ENCODE measurements at regions not wholly inside any gene's neighbourhood (a gene's known extent, or its start where the extent isn't known, plus 50 kb on each side); places are given as distances from the start of the nearest gene placed in this dataset.
"Not testable (repeated sequence)": the region's sequence is repeated elsewhere in the genome, so short reads cannot be mapped to it uniquely, and the experiment has no call there.

GRCh38 chr4:190118519-190118918 is 54.2 kb downstream of the DBET start:
- not testable (repeated sequence) for ATAC-seq (ENCODE audit: low read depth); H3K27me3 Mint-ChIP-seq; H3K9me3 Mint-ChIP-seq; DNase-seq (ENCODE audit: low spot score in 2 of 2); H3K36me3 Mint-ChIP-seq; H3K27ac Mint-ChIP-seq; H3K4me3 Mint-ChIP-seq; H3K4me1 Mint-ChIP-seq

GRCh38 chr4:190119474-190119873 is 54.1 kb upstream of the DUX4 start:
- H3K4me3 Mint-ChIP-seq; H3K4me1 Mint-ChIP-seq; H3K36me3 Mint-ChIP-seq; ATAC-seq (ENCODE audit: low read depth); H3K27me3 Mint-ChIP-seq; DNase-seq (ENCODE audit: low spot score in 2 of 2); H3K27ac Mint-ChIP-seq; H3K9me3 Mint-ChIP-seq: not testable (repeated sequence)

- peak; percentile 50 for ATAC-seq (ENCODE audit: low read depth)
- not testable (repeated sequence) for H3K27me3 Mint-ChIP-seq; H3K9me3 Mint-ChIP-seq; H3K36me3 Mint-ChIP-seq; H3K4me1 Mint-ChIP-seq; DNase-seq (ENCODE audit: low spot score in 2 of 2); H3K4me3 Mint-ChIP-seq; H3K27ac Mint-ChIP-seq
These were observed 53.5 kb upstream of the DUX4 start for GRCh38 chr4:190120111-190120514.

- peak; percentile 53 for ATAC-seq (ENCODE audit: low read depth)
- DNase-seq (ENCODE audit: low spot score in 2 of 2); H3K27ac Mint-ChIP-seq: not testable (repeated sequence)
These were observed 53.0 kb upstream of the DUX4 start for GRCh38 chr4:190120537-190121001.

GRCh38 chr4:190121076-190121671 is 52.4 kb upstream of the DUX4 start:
- H3K36me3 Mint-ChIP-seq: not testable (repeated sequence)

More at GRCh38 chr4:190120537-190121001, 53.0 kb upstream of the DUX4 start:
- H3K9me3 Mint-ChIP-seq, H3K36me3 Mint-ChIP-seq, H3K27me3 Mint-ChIP-seq, H3K4me1 Mint-ChIP-seq, H3K4me3 Mint-ChIP-seq: not testable (repeated sequence)

GRCh38 chr4:190121759-190122158 is 51.8 kb upstream of the DUX4 start:
- no peak overlapping the region for H3K4me3 Mint-ChIP-seq
- peaks cover 2% of the 10 kb centered on the region for H3K9me3 Mint-ChIP-seq
- H3K4me1 Mint-ChIP-seq: no peaks in the 10 kb centered on the region
- no peaks in the 10 kb centered on the region for H3K36me3 Mint-ChIP-seq
- no peak for ATAC-seq (ENCODE audit: low read depth)
- no peak for DNase-seq (ENCODE audit: low spot score in 2 of 2)
- no peaks in the 10 kb centered on the region for H3K27me3 Mint-ChIP-seq
- no peak overlapping the region for H3K27ac Mint-ChIP-seq

More at GRCh38 chr4:190121076-190121671, 52.4 kb upstream of the DUX4 start:
- ATAC-seq (ENCODE audit: low read depth); H3K9me3 Mint-ChIP-seq; DNase-seq (ENCODE audit: low spot score in 2 of 2); H3K4me1 Mint-ChIP-seq; H3K4me3 Mint-ChIP-seq; H3K27ac Mint-ChIP-seq; H3K27me3 Mint-ChIP-seq: not testable (repeated sequence)

GRCh38 chr4:190122161-190123142 is 51.1 kb upstream of the DUX4 start:
- not testable (repeated sequence) for H3K9me3 Mint-ChIP-seq; ATAC-seq (ENCODE audit: low read depth); H3K4me1 Mint-ChIP-seq; DNase-seq (ENCODE audit: low spot score in 2 of 2); H3K36me3 Mint-ChIP-seq; H3K27me3 Mint-ChIP-seq; H3K4me3 Mint-ChIP-seq; H3K27ac Mint-ChIP-seq

Measured in memory B cell (primary cell).